OCI-LY3 (cell line): ENCODE measurements at regions not wholly inside any gene's neighbourhood (a gene's known extent, or its start where the extent isn't known, plus 50 kb on each side); places are given as distances from the start of the nearest gene placed in this dataset.
"Not testable (repeated sequence)": the region's sequence is repeated elsewhere in the genome, so short reads cannot be mapped to it uniquely, and the experiment has no call there.

Experiments
- H2AFZ ChIP-seq: fragments of 200-600, 300-600 bp; shearing (Covaris generic); 2 replicates; pipeline ENCODE4 v1.6.0; 2014; ENCODE audit warnings: antibody characterized with exemption, low read depth, low read length
- H3K27ac ChIP-seq: fragments of 200-600, 300-600 bp; sonication (generic); 2 replicates; pipeline ENCODE4 v1.5.1; 2014; ENCODE audit warnings: mild to moderate bottlenecking, low read length, moderate library complexity, mixed read lengths
- H3K27me3 ChIP-seq: fragments of 200-600, 300-600 bp; sonication (generic); 2 replicates; pipeline ENCODE4 v1.6.1; 2014; ENCODE audit warnings: low read depth, low read length, mixed read lengths
- H3K36me3 ChIP-seq: fragments of 200-600, 300-600 bp; sonication (generic); replicated peaks from 2 replicates; pipeline ENCODE3; 2014; ENCODE audit warnings: low read depth, low read length, mixed read lengths
- H3K4me1 ChIP-seq: fragments of 300-600, 200-600 bp; sonication (generic); 2 replicates; pipeline ENCODE4 v1.6.1; 2014; ENCODE audit warnings: low read length, mixed read lengths
- H3K4me2 ChIP-seq: fragments of 200-600, 300-600 bp; sonication (generic); 2 replicates; pipeline ENCODE4 v1.6.1; 2014; ENCODE audit warnings: low read length, mixed read lengths
- H3K4me3 ChIP-seq: fragments of 300-600, 200-600 bp; sonication (generic); 2 replicates; pipeline ENCODE4 v1.5.1; 2014; ENCODE audit warnings: antibody characterized with exemption, mild to moderate bottlenecking, low read length, moderate library complexity
- H3K79me2 ChIP-seq: fragments of 300-600, 200-600 bp; shearing (Covaris generic); 2 replicates; pipeline ENCODE4 v1.6.1; 2014; ENCODE audit warnings: mild to moderate bottlenecking, low read length, mixed read lengths
- H3K9ac ChIP-seq: fragments of 300-600, 200-600 bp; shearing (Covaris generic); 2 replicates; pipeline ENCODE4 v1.6.0; 2014; ENCODE audit warnings: mild to moderate bottlenecking, low read length, moderate library complexity
- H3K9me3 ChIP-seq: fragments of 200-600, 300-600 bp; shearing (Covaris generic); 2 replicates; pipeline ENCODE4 v1.6.1; 2014; ENCODE audit warnings: low read length, mixed read lengths; ENCODE audit not compliant: insufficient read depth
- H4K20me1 ChIP-seq: fragments of 200-600, 300-600 bp; sonication (generic); 2 replicates; pipeline ENCODE4 v1.6.1; 2016; ENCODE audit warnings: low read length, mixed read lengths; ENCODE audit not compliant: insufficient read depth
- EZH2phosphoT487 ChIP-seq: fragments of 200-600 bp; shearing (Covaris generic); IDR thresholded peaks from 2 replicates; pipeline ENCODE4 v1.6.1; 2018; ENCODE audit warnings: antibody characterized with exemption, mixed run types, low read depth
- TF ChIP-seq, protein P1 (sequence below): fragments of 200-600, 300-600 bp; sonication (generic); IDR thresholded peaks from 2 replicates; pipeline ENCODE4 v1.5.1; 2014; ENCODE audit warnings: antibody characterized with exemption, low read length, low read depth

- Histone ChIP-seq H3K4me1 (no peaks in the 10 kb centered on the region), H3K9me3 (no peaks in the 10 kb centered on the region), H2AFZ (no peak overlapping the region), H3K9ac (no peak overlapping the region), H3K27me3 (no peaks in the 10 kb centered on the region; the same call in 1 of the 2 replicates), H3K79me2 (no peaks in the 10 kb centered on the region), H3K4me2 (no peak overlapping the region), H3K27ac (no peak overlapping the region), H3K36me3 (no peaks in the 10 kb centered on the region), H4K20me1 (no peaks in the 10 kb centered on the region), H3K4me3 (no peak overlapping the region)
- TF ChIP-seq EZH2phosphoT487: no peak
- TF ChIP-seq, protein P1, sequence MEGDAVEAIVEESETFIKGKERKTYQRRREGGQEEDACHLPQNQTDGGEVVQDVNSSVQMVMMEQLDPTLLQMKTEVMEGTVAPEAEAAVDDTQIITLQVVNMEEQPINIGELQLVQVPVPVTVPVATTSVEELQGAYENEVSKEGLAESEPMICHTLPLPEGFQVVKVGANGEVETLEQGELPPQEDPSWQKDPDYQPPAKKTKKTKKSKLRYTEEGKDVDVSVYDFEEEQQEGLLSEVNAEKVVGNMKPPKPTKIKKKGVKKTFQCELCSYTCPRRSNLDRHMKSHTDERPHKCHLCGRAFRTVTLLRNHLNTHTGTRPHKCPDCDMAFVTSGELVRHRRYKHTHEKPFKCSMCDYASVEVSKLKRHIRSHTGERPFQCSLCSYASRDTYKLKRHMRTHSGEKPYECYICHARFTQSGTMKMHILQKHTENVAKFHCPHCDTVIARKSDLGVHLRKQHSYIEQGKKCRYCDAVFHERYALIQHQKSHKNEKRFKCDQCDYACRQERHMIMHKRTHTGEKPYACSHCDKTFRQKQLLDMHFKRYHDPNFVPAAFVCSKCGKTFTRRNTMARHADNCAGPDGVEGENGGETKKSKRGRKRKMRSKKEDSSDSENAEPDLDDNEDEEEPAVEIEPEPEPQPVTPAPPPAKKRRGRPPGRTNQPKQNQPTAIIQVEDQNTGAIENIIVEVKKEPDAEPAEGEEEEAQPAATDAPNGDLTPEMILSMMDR: no peak
Observed at GRCh38 chr10:121138918-121139317, 287.8 kb downstream of the WDR11 start.

DNA sequence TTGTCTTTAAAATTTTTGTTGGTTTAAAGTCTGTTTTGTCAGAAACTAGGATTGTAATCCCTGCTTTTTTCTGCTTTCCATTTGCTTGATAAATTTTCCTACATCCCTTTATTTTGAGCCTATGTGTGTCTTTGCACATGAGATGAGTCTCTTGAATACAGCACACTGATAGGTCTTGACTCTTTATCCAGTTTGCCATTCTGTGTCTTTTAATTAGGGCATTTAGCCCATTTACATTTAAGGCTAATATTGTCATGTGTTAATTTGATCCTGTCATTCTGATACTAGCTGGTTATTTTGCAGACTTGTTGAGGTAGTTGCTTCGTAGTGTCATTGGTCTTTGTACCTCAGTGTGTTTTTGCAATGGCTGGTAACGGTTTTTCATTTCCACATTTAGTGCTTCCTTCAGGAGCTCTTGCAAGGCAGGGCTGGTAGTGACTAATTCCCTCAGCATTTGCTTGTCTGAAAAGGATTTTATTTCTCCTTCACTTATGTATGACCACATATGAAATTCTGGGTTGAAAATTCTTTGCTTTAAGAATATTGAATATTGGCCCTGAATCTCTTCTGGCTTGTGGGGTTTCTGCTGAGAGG lies 294.7 kb downstream of the WDR11 start:
- not testable (repeated sequence) for H3K9ac ChIP-seq, H3K36me3 ChIP-seq, H3K4me1 ChIP-seq, H3K79me2 ChIP-seq, H2AFZ ChIP-seq, H3K4me2 ChIP-seq, H3K4me3 ChIP-seq, H3K9me3 ChIP-seq, H4K20me1 ChIP-seq, H3K27me3 ChIP-seq, H3K27ac ChIP-seq

GRCh38 chr10:121148921-121149320 lies 297.8 kb downstream of the WDR11 start:
- Histone ChIP-seq H3K9ac (no peak overlapping the region), H3K36me3 (no peaks in the 10 kb centered on the region), H2AFZ (no peak overlapping the region), H3K79me2 (no peaks in the 10 kb centered on the region), H3K27me3 (peaks cover 1% of the 10 kb centered on the region; the same call in 1 of the 2 replicates), H3K9me3 (no peaks in the 10 kb centered on the region), H3K4me2 (no peak overlapping the region), H4K20me1 (no peaks in the 10 kb centered on the region), H3K27ac (no peak overlapping the region), H3K4me3 (no peak overlapping the region), H3K4me1 (no peaks in the 10 kb centered on the region)
- TF ChIP-seq, protein P1: no peak
- no peak for TF ChIP-seq EZH2phosphoT487

- Histone ChIP-seq H3K4me3 (no peak overlapping the region), H3K27ac (no peak overlapping the region)
Observed at GRCh38 chr10:121152033-121152432, 300.9 kb downstream of the WDR11 start.

More at GRCh38 chr10:121152033-121152432, 300.9 kb downstream of the WDR11 start:
- H3K9me3 ChIP-seq: no peaks in the 10 kb centered on the region
- H3K4me1 ChIP-seq: no peaks in the 10 kb centered on the region
- H3K4me2 ChIP-seq: no peak overlapping the region
- no peaks in the 10 kb centered on the region for H3K36me3 ChIP-seq
- no peak overlapping the region for H2AFZ ChIP-seq
- TF ChIP-seq, protein P1: no peak
- no peak for TF ChIP-seq EZH2phosphoT487
- no peaks in the 10 kb centered on the region for H3K79me2 ChIP-seq
- no peaks in the 10 kb centered on the region for H4K20me1 ChIP-seq
- no peak overlapping the region for H3K9ac ChIP-seq
- peaks cover 21% of the 10 kb centered on the region for H3K27me3 ChIP-seq
